Natural killer cell treated with Interleukin-12 subunit alpha and Interleukin-12 subunit beta and Interleukin-15 and Interleukin-18, amount 100 ng/mL, for 72 hours (primary cell): ENCODE measurements at regions not wholly inside any gene's neighbourhood (a gene's known extent, or its start where the extent isn't known, plus 50 kb on each side); places are given as distances from the start of the nearest gene placed in this dataset.

Experiments used
- ATAC-seq, 2 donors: fragments of 150-1000 bp; cut with Tn5 transposase in 1 of 2; sonication (Bioruptor Pico), chemical (Tn5 transposase) in 1 of 2; 2 replicates each; pipeline ENCODE4 v1.10.0; 2021
- DNase-seq: peaks from one replicate; pipeline ENCODE4 v3.0.0; 2022; ENCODE audit warnings: low spot score
- H3K27ac Mint-ChIP-seq, 2 donors: 1 replicate in 1 of 2; 2 replicates in 1 of 2; pipeline ENCODE4 v1.8.0; 2022; ENCODE audit warnings: mixed read lengths in 2 of 2, mild to moderate bottlenecking in 1 of 2, moderate library complexity in 1 of 2
- H3K27me3 Mint-ChIP-seq, 2 donors: 1 replicate in 1 of 2; 2 replicates in 1 of 2; pipeline ENCODE4 v1.8.0; 2022; ENCODE audit warnings: mixed read lengths in 2 of 2
- H3K36me3 Mint-ChIP-seq: one replicate; pipeline ENCODE4 v1.8.0; 2022; ENCODE audit warnings: mixed read lengths
- H3K4me1 Mint-ChIP-seq, 2 donors: 1 replicate in 1 of 2; 2 replicates in 1 of 2; pipeline ENCODE4 v1.8.0; 2022; ENCODE audit warnings: low read depth in 2 of 2, mixed read lengths in 2 of 2, mild to moderate bottlenecking in 1 of 2
- H3K4me3 Mint-ChIP-seq: one replicate; pipeline ENCODE4 v1.8.0; 2022; ENCODE audit warnings: mixed read lengths
- H3K9me3 Mint-ChIP-seq: 2 replicates; pipeline ENCODE4 v1.8.0; 2022; ENCODE audit warnings: mixed read lengths

DNA sequence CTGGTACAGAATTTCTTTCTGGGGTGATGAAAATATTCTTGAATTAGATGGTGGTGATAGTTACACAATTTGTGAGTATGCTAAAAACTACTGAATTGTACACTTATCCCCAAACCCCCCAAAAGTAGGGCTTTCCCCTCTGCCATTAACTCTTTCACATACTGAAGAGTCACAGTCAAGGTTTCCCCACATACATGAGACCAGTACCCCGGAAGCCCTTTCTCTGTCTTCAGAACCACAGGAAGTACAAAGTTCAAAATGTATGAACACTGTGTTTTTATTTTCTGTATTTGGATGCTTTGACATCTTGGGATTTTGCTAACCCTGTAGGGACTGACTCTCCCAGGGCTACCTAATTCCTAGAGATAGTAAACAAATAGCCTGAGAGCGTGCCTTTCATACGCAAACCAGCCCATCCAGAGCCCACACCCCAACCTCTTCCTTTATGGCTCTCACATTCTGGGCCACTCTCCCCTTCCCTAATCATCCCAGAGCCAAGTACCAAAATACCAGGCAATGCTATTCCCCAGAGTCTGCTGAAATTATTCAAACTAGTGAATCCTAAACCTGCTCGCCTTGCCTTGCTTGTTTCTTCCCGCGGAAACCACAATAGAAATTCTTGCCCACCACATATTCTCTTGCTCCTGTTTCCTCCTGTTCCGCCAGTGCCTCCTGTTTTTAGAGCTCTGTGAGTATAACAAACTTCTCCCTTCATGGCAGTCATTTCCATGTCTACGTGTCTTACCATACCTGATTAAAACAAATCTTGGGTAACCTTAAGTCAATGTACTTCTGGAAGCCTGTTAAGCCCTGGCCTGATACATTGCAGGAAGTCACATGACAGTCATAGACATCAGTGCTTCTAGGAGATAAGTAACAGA, 524.8 kb downstream of the FUT8 start:
- no peak for ATAC-seq
- peaks cover 18% of the 10 kb centered on the region for H3K36me3 Mint-ChIP-seq

DNA sequence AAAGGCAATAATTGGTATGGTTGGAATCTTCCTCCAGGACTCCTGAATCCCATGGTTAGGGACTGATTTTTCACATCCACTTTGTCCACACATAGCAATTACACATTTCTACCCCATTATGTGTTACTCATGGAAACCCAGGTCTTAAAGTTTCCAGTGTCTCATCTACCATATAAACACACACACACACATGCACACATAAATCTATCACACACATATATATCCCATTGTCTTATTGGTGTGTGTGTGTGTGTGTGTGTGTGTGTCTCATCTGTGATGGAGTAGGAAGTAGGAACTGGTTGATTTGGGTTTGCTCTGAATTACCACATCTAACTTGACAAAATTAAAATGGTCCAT, 525.4 kb downstream of the FUT8 start:
- Mint-ChIP-seq H3K4me3 (peak overlapping the region; percentile 79), H3K27me3 (no peaks in the 10 kb centered on the region), H3K4me1 (peaks cover 36% of the 10 kb centered on the region in 2 donors), H3K9me3 (peaks cover 4% of the 10 kb centered on the region), H3K36me3 (peaks cover 18% of the 10 kb centered on the region), H3K27ac (peak overlapping the region; percentile 77 to 92)
- ATAC-seq (no peak), DNase-seq (no peak)

More for the DNA sequence above, 524.8 kb downstream of the FUT8 start:
- Mint-ChIP-seq H3K27ac (peak overlapping the region; percentile 77 to 92), H3K4me1 (peaks cover 36% of the 10 kb centered on the region in 2 donors), H3K9me3 (peaks cover 4% of the 10 kb centered on the region), H3K27me3 (no peaks in the 10 kb centered on the region), H3K4me3 (peak overlapping the region; percentile 79)
- no peak for DNase-seq

DNA sequence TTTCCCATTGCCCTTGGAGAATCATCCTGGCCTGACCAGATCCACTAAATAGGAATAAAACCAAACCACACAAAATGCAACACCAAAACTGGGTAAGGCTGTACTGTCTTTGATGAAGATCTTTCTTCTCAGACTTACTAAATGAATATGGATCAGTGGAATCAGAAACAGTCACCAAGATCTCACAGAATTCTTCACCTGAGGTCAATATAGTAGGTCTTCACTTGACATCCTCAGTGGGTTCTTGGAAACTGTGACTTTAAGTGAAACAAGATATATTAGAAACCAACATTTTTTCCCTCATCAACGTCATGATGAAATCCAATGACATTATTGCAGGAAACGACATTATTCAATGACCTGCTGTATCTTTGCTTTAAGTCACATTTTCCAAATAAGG, 526.2 kb downstream of the FUT8 start:
- ATAC-seq (no peak), DNase-seq (no peak)
- no peaks in the 10 kb centered on the region for H3K27me3 Mint-ChIP-seq
- peaks cover 18% of the 10 kb centered on the region for H3K36me3 Mint-ChIP-seq
- peaks cover 4% of the 10 kb centered on the region for H3K9me3 Mint-ChIP-seq
- H3K4me1 Mint-ChIP-seq = peaks cover 36% of the 10 kb centered on the region in 2 donors
- peak overlapping the region; percentile 77 to 92 for H3K27ac Mint-ChIP-seq
- H3K4me3 Mint-ChIP-seq = no peak overlapping the region

DNA sequence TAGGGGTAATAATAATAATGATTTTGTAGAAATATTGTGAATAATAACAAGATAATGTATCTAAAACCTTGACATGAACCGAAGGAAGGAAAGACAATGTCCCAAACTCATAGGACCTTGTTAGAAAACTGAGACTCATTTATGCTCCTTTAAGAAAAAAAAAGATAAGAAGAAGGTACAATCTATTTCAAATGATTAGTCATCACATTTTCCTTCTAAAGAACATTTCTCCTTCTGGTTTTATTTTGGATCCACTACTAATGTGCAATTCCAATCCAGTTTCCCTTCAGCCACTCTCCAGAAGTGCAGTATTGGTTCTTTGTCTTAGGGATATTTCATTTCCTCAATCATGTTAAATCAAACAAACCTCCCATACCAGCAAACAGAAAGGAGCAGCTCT, 526.7 kb downstream of the FUT8 start:
- peaks cover 4% of the 10 kb centered on the region for H3K9me3 Mint-ChIP-seq
- peaks cover 34 to 36% of the 10 kb centered on the region in 2 donors for H3K4me1 Mint-ChIP-seq
- H3K27me3 Mint-ChIP-seq = no peaks in the 10 kb centered on the region
- H3K4me3 Mint-ChIP-seq = no peak overlapping the region
- DNase-seq (no peak), ATAC-seq (no peak)
- no peak overlapping the region for H3K27ac Mint-ChIP-seq
- H3K36me3 Mint-ChIP-seq = peaks cover 18% of the 10 kb centered on the region

DNA sequence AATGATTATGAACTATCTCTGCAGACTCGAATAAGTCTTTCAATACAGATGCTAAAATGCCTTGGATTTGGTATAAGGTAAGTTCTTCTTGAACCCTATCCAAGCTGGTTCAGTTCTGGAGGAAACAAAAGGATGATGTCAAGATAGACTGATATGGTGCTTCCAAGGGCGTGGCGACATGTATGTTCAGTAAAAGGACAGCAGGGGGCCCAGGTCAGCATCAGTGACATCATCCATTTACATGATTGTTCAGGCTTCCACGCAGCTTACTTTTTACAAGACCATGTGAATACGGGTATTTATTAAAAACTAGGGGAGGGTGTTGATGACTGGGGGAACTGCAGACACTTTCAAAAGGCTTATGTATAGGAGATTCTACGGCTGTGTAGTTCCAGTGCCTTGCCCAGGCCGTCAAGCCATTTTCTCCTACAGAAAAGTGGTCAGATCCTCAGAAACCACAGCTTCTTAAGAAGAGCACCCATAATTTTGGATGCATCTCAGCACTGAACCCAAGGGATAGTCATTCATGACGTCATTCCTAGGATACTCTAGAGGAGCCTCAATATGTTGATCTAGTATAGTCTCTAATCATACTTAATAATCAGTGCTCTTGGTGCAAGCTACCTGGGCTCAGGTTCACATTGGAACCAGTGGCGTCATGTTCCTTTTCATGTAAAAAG, 527.7 kb downstream of the FUT8 start:
- no peak overlapping the region for H3K4me3 Mint-ChIP-seq
- no peak for DNase-seq
- peaks cover 18% of the 10 kb centered on the region for H3K36me3 Mint-ChIP-seq
- ATAC-seq = peak in 1 of 2 donors; percentile 54
- no peak overlapping the region for H3K27ac Mint-ChIP-seq
- H3K4me1 Mint-ChIP-seq = peaks cover 29 to 36% of the 10 kb centered on the region in 2 donors
- peaks cover 4% of the 10 kb centered on the region for H3K9me3 Mint-ChIP-seq
- no peaks in the 10 kb centered on the region for H3K27me3 Mint-ChIP-seq

DNA sequence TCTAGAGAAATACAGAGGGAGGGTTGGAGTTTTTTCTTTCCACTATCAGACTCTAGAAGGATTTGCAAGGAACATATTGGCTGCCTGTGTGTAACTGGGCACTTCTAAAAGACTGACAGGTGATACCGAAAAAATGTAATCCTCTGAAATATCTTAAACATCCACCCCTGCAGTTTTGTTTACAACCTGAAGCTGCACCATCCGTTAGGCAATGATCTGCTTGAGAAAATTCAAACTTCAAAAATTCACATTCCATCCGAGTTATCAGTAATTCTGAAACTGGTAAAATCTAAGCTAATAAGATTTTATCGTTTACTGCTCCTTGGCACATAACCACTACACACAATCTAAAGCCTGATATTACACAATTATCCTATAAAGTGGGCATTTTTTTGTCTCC, 528.6 kb downstream of the FUT8 start:
- no peak for DNase-seq
- peaks cover 4% of the 10 kb centered on the region for H3K9me3 Mint-ChIP-seq
- peaks cover 0 to 4% of the 10 kb centered on the region in 2 donors for H3K27me3 Mint-ChIP-seq
- no peak overlapping the region for H3K4me3 Mint-ChIP-seq
- H3K36me3 Mint-ChIP-seq = peaks cover 18% of the 10 kb centered on the region
- no peak overlapping the region for H3K27ac Mint-ChIP-seq
- ATAC-seq = no peak
- H3K4me1 Mint-ChIP-seq = peaks cover 29 to 36% of the 10 kb centered on the region in 2 donors

DNA sequence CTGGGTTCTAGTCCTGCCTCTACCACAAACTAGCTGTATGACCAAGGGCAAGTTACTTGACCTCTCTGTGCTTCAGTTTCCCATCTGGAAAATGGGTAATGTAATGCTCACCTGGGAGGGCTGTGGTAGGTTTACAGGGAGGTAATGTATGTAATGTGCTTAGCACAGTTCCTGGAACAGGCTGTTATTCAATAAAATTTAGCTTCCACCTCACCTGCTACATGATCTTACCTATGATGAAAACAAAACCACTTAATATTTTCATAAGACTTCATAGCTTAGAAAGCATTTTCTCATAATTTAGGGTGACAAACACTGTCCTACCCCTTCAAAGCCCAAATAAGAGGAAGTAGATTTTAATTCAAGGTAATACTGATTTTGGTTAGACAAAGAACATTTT, 530.6 kb downstream of the FUT8 start:
- Mint-ChIP-seq H3K27me3 (peaks cover 0 to 5% of the 10 kb centered on the region in 2 donors), H3K4me3 (no peak overlapping the region), H3K27ac (no peak overlapping the region), H3K9me3 (no peaks in the 10 kb centered on the region), H3K4me1 (peaks cover 12 to 20% of the 10 kb centered on the region in 2 donors), H3K36me3 (peaks cover 3% of the 10 kb centered on the region)
- ATAC-seq (no peak), DNase-seq (no peak)

DNA sequence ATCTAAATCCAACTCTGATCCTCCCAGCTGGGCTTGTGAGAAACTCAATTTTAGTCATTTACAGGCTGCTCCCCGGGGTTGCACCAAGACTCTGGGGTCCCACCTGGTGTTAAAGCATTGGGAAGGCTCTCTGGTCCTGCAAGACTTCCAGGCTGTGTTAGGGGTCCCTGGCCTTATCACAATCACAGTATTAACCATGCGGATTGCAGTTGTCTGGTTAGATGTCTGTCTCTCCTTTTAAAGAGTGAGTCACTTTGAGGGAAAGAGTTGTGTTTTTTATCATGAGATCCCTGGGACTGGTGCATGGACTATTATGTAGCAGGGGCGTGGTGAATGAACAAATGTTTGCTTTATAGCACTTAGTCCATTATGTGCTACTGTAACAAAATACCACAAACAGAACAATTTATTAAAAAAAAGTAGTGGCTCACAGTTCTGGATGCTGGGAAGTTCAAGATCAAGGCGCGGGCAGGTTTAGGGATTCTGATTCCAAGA, 531.4 kb downstream of the FUT8 start:
- peaks cover 0 to 8% of the 10 kb centered on the region in 2 donors for H3K27me3 Mint-ChIP-seq
- no peak for DNase-seq
- ATAC-seq = no peak
- peaks cover 9 to 18% of the 10 kb centered on the region in 2 donors for H3K4me1 Mint-ChIP-seq
- no peaks in the 10 kb centered on the region for H3K36me3 Mint-ChIP-seq
- H3K27ac Mint-ChIP-seq = no peak overlapping the region
- no peaks in the 10 kb centered on the region for H3K9me3 Mint-ChIP-seq
- no peak overlapping the region for H3K4me3 Mint-ChIP-seq

DNA sequence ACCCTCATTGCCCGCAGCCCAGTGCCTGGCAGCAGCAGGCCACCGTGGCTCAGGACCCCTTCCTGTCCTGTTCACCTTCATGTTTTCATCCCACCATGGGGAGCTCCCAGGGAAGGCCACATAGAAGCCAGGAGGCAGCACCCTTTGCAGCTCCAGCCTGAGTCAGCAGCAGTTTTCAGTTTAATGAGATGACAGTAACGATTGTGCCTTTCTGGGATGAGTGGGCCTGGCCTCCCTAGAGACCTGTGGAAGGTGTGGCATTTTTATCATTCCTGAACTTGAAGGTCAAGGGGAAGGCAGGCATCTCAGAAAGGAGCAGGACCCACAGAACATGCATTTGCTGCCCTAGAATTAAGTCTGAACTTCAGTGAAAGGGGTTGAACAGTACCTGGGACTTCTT, 532.8 kb downstream of the FUT8 start:
- Mint-ChIP-seq H3K27me3 (peaks cover 0 to 8% of the 10 kb centered on the region in 2 donors), H3K4me1 (peaks cover 18 to 22% of the 10 kb centered on the region in 2 donors), H3K4me3 (no peak overlapping the region), H3K36me3 (no peaks in the 10 kb centered on the region), H3K9me3 (no peaks in the 10 kb centered on the region), H3K27ac (no peak overlapping the region)
- DNase-seq (no peak), ATAC-seq (no peak)

DNA sequence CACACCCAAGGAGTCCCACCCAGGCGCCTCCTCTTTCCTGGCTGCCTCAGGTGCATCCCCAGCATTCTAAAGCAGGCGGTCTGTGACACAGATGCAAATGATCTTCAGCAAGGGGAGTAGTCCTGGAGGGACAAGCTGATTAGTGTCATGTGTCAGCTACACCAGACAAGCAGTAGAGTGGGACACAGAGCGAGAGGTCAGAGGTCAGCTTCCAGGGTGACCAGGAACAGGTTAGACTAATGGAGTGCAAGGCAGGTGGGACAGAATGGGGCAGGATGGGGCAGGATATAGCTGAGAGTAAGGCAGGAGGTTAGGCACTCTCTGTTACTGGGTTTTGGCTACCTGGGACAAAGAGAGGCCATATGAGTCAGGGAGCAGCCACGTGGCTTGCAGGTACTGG, 534.0 kb downstream of the FUT8 start:
- DNase-seq (no peak), ATAC-seq (no peak)
- Mint-ChIP-seq H3K36me3 (no peaks in the 10 kb centered on the region), H3K27me3 (peaks cover 0 to 8% of the 10 kb centered on the region in 2 donors), H3K4me3 (no peak overlapping the region), H3K9me3 (no peaks in the 10 kb centered on the region), H3K27ac (no peak overlapping the region), H3K4me1 (peaks cover 18 to 24% of the 10 kb centered on the region in 2 donors)

DNA sequence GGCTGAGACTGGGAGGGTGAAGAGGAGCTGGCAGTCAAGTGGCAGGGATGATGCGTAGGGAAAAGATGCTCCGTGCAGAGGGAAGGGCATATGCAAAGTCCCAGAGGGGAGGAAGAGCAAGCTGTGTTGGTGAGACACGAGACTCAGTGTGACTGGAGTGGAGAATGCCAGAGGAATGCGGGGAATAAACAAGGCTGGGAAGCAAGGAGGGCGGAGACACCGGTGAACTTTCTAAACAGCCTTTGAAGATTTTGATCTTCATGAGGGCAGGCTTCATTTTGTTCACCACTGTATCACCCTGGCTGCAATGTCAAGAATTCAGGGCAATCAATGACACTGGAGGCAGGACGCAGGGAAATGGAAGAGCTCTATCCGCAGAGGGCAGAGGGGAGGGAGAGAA, 535.8 kb downstream of the FUT8 start:
- Mint-ChIP-seq H3K27ac (peak overlapping the region in 1 of 2 donors; percentile 14), H3K4me1 (peaks cover 18 to 24% of the 10 kb centered on the region in 2 donors), H3K9me3 (no peaks in the 10 kb centered on the region), H3K36me3 (no peaks in the 10 kb centered on the region), H3K27me3 (peaks cover 0 to 8% of the 10 kb centered on the region in 2 donors), H3K4me3 (no peak overlapping the region)
- ATAC-seq (no peak), DNase-seq (no peak)

DNA sequence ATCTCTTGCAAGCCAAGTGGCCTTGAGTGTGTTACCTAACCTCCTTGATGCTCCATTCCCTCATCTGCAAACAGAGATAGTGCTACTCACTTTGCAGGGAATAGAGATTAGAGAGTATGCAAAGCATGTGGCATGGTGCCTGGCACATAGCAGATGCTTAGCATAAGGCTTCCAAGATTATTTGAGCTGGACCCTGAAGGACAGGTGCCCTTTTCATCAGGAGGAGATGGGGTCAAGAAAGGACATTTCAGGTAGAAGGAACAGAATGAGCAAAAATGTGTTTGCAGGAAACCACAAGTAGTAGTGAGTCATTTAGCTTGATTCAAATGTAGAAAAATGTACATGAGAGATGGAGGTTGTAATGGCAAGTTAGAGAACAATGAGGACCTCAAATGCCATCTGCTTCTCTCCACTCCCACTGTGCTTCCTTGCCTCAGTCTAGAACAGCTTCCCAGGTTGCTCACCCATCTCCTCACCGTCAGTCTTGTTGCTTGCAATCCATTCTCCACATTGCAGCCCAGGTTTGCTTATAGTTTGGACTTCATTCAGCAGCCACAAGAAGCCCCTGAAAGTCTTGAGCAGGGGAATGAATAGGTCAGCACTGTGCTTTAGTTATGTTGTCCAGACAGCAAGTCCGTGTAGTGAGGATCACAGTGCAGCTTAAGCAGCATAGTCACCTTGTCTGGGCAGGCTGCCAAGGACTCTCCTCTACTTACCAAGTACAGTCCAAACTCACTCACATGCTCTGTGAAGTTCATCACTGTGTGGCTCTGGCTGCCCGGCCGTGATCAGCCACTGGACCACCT, 536.3 kb upstream of the CCDC196 start:
- Mint-ChIP-seq H3K4me1 (peaks cover 18 to 24% of the 10 kb centered on the region in 2 donors), H3K4me3 (peak overlapping the region; percentile 47), H3K27ac (peak overlapping the region in 1 of 2 donors; percentile 50), H3K27me3 (peaks cover 0 to 8% of the 10 kb centered on the region in 2 donors), H3K36me3 (no peaks in the 10 kb centered on the region), H3K9me3 (no peaks in the 10 kb centered on the region)
- peak; percentile 71 to 83 for ATAC-seq
- DNase-seq = no peak

DNA sequence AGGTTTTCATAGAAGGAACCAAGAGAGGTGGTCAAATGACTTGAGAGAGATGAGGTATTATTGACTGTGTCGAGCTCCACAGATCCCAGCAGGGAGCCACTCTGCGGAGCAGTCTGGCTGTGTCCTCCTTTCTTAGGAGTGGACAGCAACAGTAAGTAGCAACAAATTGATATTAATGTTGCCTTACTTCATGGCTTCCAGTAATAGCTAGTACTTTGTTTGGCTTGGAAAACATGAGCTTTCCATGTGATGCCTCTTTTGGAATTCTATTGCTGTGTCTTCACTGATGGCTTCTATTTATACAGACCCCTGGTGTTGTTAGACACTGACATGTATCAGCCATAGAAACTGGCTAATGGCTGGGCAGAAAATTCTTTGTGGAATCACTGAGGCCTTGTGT, 531.2 kb upstream of the CCDC196 start:
- H3K9me3 Mint-ChIP-seq = no peaks in the 10 kb centered on the region
- no peak overlapping the region for H3K4me3 Mint-ChIP-seq
- DNase-seq (no peak), ATAC-seq (no peak)
- H3K36me3 Mint-ChIP-seq = no peaks in the 10 kb centered on the region
- no peak overlapping the region for H3K27ac Mint-ChIP-seq
- peaks cover 5 to 15% of the 10 kb centered on the region in 2 donors for H3K4me1 Mint-ChIP-seq
- H3K27me3 Mint-ChIP-seq = peaks cover 0 to 4% of the 10 kb centered on the region in 2 donors
